Loucy (cell line): ENCODE measurements at regions not wholly inside any gene's neighbourhood (a gene's known extent, or its start where the extent isn't known, plus 50 kb on each side); places are given as distances from the start of the nearest gene placed in this dataset.

ENCODE experiments used
- H2AFZ ChIP-seq: fragments of 200-600 bp; sonication (generic); 2 replicates; pipeline ENCODE4 v1.6.0; 2016; ENCODE audit warnings: antibody characterized with exemption, mild to moderate bottlenecking, low read length, moderate library complexity
- H3F3A ChIP-seq: fragments of 200-600 bp; 2 replicates; pipeline ENCODE4 v1.6.0; 2016; ENCODE audit warnings: antibody characterized with exemption, low read depth, mild to moderate bottlenecking
- H3K27me3 ChIP-seq: fragments of 200-600 bp; sonication (generic); 2 replicates; pipeline ENCODE4 v1.6.1; 2014; ENCODE audit warnings: low read length, mild to moderate bottlenecking; ENCODE audit not compliant: insufficient read depth, poor library complexity, severe bottlenecking
- H3K36me3 ChIP-seq: fragments of 200-600 bp; sonication (generic); 2 replicates; pipeline ENCODE4 v1.6.1; 2016; ENCODE audit warnings: low read length; ENCODE audit not compliant: insufficient read depth
- H3K4me1 ChIP-seq: fragments of 200-600 bp; sonication (generic); 2 replicates; pipeline ENCODE4 v1.5.1; 2014; ENCODE audit warnings: low read length, mild to moderate bottlenecking; ENCODE audit not compliant: insufficient read depth, poor library complexity, severe bottlenecking
- H3K4me2 ChIP-seq: fragments of 200-600 bp; sonication (generic); 2 replicates; pipeline ENCODE4 v1.6.0; 2014; ENCODE audit warnings: antibody characterized with exemption, low read length, low read depth, mild to moderate bottlenecking; ENCODE audit not compliant: poor library complexity, severe bottlenecking
- H3K4me3 ChIP-seq: fragments of 200-600 bp; sonication (generic); 2 replicates; pipeline ENCODE4 v1.5.1; 2014; ENCODE audit warnings: low read length, mild to moderate bottlenecking, mixed read lengths; ENCODE audit not compliant: poor library complexity, severe bottlenecking
- H3K79me2 ChIP-seq: fragments of 200-600 bp; sonication (generic); 2 replicates; pipeline ENCODE4 v1.6.1; 2014; ENCODE audit warnings: low read length; ENCODE audit not compliant: insufficient read depth
- H3K9ac ChIP-seq: fragments of 200-600 bp; sonication (generic); 2 replicates; pipeline ENCODE4 v1.6.0; 2014; ENCODE audit warnings: mild to moderate bottlenecking, low read depth, low read length, moderate library complexity; ENCODE audit not compliant: poor library complexity, severe bottlenecking
- H3K9me2 ChIP-seq: fragments of 200-600 bp; sonication (generic); replicated peaks from 2 replicates; pipeline ENCODE4 v1.6.1; 2016; ENCODE audit warnings: low read depth, low read length, mixed read lengths
- H3K9me3 ChIP-seq: fragments of 200-600 bp; sonication (generic); 2 replicates; pipeline ENCODE4 v1.6.1; 2014; ENCODE audit warnings: mild to moderate bottlenecking, antibody characterized with exemption, low read length, low read depth; ENCODE audit not compliant: insufficient read depth
- H4K20me1 ChIP-seq: fragments of 200-600 bp; sonication (generic); 2 replicates; pipeline ENCODE4 v1.6.0; 2014; ENCODE audit warnings: antibody characterized with exemption, low read length, mild to moderate bottlenecking; ENCODE audit not compliant: insufficient read depth, poor library complexity, severe bottlenecking
- CTCF ChIP-seq: fragments of 200-600 bp; sonication (generic); conservative IDR thresholded peaks from 2 replicates; pipeline ENCODE4 v1.5.1; 2014; ENCODE audit warnings: mild to moderate bottlenecking, antibody characterized with exemption, low read length
- EZH2phosphoT487 ChIP-seq: fragments of 200-600 bp; IDR thresholded peaks from 2 replicates; pipeline ENCODE4 v1.6.1; 2018; ENCODE audit warnings: antibody characterized with exemption, mild to moderate bottlenecking, moderate library complexity, borderline replicate concordance

- H3K9ac ChIP-seq: no peak overlapping the region
- H3K36me3 ChIP-seq: no peaks in the 10 kb centered on the region
- no peak for TF ChIP-seq CTCF
- no peak for TF ChIP-seq EZH2phosphoT487
- no peaks in the 10 kb centered on the region for H3K79me2 ChIP-seq
- H3K4me1 ChIP-seq: no peaks in the 10 kb centered on the region
- no peaks in the 10 kb centered on the region for H3K9me2 ChIP-seq
- no peaks in the 10 kb centered on the region for H3F3A ChIP-seq
- no peaks in the 10 kb centered on the region for H4K20me1 ChIP-seq
- H2AFZ ChIP-seq: no peak overlapping the region
- H3K9me3 ChIP-seq: no peaks in the 10 kb centered on the region
- H3K27me3 ChIP-seq: no peaks in the 10 kb centered on the region
- H3K4me2 ChIP-seq: no peak overlapping the region
- H3K4me3 ChIP-seq: no peak overlapping the region
Observed at GRCh38 chr9:13386316-13386715, 106.8 kb upstream of the MPDZ start.

- H3K4me2 ChIP-seq: no peak overlapping the region
- no peaks in the 10 kb centered on the region for H3K36me3 ChIP-seq
- no peaks in the 10 kb centered on the region for H3F3A ChIP-seq
- TF ChIP-seq CTCF (no peak), EZH2phosphoT487 (no peak)
- no peaks in the 10 kb centered on the region for H3K27me3 ChIP-seq
- no peaks in the 10 kb centered on the region for H3K9me2 ChIP-seq
- no peak overlapping the region for H3K4me3 ChIP-seq
- H3K9me3 ChIP-seq: no peaks in the 10 kb centered on the region
- H3K79me2 ChIP-seq: no peaks in the 10 kb centered on the region
- no peaks in the 10 kb centered on the region for H4K20me1 ChIP-seq
- H3K9ac ChIP-seq: no peak overlapping the region
- H2AFZ ChIP-seq: no peak overlapping the region
- H3K4me1 ChIP-seq: no peaks in the 10 kb centered on the region
Observed at GRCh38 chr9:13383855-13384254, 104.4 kb upstream of the MPDZ start.

GRCh38 chr9:13383216-13383615 is 103.7 kb upstream of the MPDZ start:
- Histone ChIP-seq H3K4me3 (no peak overlapping the region), H3K9me2 (no peaks in the 10 kb centered on the region), H3K9me3 (no peaks in the 10 kb centered on the region), H3K9ac (no peak overlapping the region), H4K20me1 (no peaks in the 10 kb centered on the region), H2AFZ (no peak overlapping the region), H3K36me3 (no peaks in the 10 kb centered on the region), H3K4me1 (no peaks in the 10 kb centered on the region), H3K27me3 (no peaks in the 10 kb centered on the region), H3K4me2 (no peak overlapping the region), H3K79me2 (no peaks in the 10 kb centered on the region), H3F3A (no peaks in the 10 kb centered on the region)
- no peak for TF ChIP-seq CTCF
- no peak for TF ChIP-seq EZH2phosphoT487
